GM19351 (cell line): ENCODE measurements at regions not wholly inside any gene's neighbourhood (a gene's known extent, or its start where the extent isn't known, plus 50 kb on each side); places are given as distances from the start of the nearest gene placed in this dataset.
"Not testable (repeated sequence)": the region's sequence is repeated elsewhere in the genome, so short reads cannot be mapped to it uniquely, and the experiment has no call there.

Experiments used
- ATAC-seq: cut with Tn5 transposase; IDR thresholded peaks from one replicate; pipeline ENCODE4 v1.9.1; 2021; ENCODE audit warnings: mild to moderate bottlenecking, moderate library complexity; ENCODE audit not compliant: unreplicated experiment

DNA sequence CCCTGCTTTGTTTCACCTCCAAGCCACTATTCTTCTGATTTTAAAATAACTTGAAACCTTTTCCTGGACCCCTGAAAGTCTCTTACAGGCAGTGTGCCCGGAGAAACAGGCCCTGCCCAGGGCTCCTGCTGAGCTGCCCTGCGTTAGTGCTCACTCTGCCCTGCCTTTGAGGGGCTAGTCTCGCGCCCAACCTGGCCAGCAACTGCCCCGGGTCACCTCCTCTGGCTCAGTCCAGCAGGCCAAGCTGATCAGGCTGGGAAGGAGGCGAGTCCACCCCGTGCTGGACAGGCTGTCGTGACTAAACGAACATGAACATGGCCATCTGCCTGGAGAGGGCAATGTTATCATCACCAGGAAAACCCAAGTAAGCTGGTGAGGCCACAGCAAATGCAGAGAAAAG, 245.4 kb downstream of the ANKRD60 start:
- no peak for ATAC-seq

DNA sequence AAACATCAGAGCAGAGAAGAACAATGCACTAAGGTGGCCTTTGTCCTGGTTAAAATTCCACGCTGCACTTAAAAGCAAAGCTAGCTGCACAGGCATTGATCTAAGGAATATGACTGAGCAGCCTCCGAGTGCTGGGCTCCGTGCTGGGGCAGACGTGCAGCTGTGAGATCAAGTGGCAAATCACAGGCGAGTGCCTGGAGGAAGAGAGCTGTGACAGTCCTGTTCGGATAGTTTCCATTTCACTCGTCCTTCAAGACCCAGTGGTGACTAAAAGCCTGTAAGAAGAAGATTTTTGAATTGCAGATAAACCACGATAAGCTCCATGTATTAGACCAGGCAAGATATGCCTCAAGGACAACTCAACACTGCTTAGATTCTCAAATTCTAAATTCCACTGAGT, 247.9 kb downstream of the ANKRD60 start:
- no peak for ATAC-seq

DNA sequence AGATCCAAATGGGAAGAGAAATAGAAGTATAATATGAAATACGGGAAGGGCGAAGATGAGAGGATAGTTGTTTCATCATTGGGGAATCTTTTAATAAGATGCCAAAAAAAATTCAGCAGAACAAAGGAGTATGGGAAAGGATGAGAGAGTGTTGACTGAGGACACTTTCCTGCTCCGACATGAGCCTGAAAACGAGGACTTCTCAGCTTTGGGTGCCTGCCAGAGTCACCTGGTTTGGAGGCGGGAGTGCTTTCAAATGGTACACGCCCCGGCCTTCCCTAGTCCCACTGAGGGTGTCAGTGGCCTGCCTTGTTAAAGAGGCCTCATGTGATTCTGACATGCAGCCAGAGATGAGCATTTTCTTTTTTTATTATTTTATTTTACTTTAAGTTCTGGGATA, 250.9 kb downstream of the ANKRD60 start:
- ATAC-seq, result no peak

DNA sequence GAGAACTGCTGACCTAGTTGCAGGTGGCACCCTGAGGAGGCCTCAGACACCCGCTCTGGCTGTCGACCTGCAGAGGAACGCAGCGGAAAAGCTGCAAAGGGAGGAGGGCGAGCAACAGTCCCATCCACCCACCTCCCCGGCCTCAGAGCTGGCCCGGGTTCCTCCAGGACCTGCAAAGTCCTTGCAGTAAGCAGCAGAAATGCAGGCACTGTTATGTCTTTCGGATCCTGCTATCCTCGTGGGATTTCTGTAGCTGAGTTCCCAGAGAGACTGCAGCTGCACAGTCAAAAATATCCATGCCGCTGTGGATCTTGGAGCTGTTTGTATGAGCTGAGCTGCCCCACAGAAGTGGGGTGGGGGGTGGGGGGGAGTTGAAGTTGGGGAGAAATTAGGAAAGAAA, 251.3 kb downstream of the ANKRD60 start:
- ATAC-seq, result no peak

DNA sequence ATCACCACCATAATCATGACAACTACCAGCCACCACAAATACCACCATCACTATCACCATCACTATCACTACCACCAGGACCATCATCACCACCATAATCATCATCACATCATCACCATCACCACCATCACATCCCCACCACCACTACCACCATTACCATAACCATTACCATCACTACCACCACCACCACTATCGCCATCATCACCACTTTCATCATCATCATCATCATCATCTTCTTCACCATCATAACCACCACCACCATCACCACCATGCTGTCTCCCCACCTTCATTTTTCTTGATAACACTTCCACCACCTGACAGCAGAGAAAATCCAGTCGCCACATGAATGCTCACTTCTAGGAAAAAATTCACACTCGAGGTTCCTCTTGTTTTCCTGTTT, 253.6 kb downstream of the ANKRD60 start:
- no peak for ATAC-seq

DNA sequence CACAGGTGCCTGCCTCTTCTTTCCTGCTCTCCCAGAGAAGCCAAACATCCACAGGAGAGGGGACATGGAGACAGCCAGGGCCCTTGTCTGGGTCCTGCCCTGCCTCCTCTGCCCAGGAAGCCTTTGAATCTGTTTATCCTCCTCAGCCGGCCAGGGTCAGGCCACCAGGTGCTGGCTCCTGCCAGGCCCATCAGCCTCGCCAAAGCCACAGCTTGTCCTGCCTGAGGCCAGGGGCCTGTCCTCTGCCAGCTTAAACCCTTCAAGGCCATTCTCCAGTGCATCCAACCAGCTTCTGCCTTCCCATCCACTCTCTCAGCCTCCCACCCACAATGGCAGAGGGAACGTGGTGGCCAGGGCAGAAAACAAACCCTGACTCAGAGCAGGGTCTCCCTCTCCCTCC, 254.6 kb downstream of the ANKRD60 start:
- no peak for ATAC-seq

DNA sequence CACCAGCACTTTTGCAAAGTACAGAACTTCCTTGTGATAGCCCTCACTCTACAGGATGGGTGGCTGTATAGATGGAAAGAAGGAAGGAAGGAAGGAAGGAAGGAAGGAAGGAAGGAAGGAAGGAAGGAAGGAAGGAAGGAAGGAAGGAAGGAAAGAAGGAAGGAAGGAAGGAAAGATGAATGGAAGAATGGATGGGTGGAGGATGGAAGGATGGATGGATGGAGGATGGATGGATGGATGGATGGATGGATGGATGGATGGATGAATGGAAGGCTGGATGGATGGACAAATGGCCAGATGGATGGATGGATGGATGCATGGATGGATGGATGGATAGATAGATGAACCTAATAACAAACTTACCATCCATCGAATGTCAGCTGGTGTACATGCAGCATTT, 256.9 kb downstream of the ANKRD60 start:
- ATAC-seq, result not testable (repeated sequence)

DNA sequence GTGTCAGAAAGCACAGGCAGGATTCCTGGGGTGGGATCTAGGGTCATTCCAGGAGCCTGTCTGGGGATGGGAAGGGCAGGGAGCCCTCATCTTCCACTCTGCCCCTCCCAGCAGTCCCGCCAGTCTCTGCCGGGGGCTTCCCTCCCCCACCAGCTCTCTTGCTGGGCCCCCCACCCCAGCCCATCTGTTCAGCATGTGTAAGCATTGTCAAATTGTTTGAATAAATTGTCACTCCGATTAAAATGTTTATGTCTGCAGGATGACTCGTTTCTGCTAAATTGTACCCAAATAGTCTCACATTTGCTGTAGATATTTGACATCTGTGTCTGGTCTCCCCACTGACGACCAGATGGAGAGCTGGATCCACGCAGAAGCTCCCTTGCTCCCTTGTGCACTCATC, 257.6 kb downstream of the ANKRD60 start:
- ATAC-seq, result no peak

DNA sequence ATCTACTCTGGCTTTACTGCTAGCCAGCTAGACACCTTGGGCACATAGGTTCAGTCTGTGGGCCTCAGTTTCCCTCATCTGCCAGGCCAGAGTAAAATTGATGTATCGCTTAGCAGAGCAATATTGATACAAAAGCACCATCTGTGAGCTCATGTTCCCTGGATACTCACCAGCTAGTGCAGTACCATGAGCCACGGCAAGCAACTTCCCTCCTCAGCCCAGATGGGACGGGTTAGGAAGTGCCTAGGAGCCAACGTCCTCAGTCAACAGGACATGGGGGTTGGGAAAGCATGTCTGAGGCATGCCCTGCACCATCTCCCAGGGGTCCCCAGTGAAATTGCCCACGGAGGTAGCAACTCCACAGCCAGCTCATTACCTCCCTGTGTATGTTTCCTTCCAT, 258.3 kb downstream of the ANKRD60 start:
- ATAC-seq, result no peak

DNA sequence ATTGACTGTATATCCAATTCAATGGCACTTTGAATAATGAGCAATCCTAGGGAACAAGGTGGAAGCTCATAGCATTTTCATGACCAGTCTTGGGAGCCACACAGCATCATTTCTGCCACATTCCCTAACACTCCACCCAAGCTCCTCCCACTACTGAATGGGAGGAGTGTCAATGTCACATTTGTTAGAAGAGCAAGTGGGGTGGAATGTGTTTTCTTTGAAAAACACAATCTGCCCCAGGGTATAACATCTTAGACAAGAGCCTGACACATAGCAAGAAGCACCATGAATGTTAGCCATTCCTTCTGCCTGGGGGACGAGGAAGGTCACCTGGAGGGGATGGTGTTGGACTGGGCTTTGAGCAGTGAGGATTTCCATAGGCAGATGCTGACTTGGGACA, 258.3 kb upstream of the PMEPA1 start:
- no peak for ATAC-seq

DNA sequence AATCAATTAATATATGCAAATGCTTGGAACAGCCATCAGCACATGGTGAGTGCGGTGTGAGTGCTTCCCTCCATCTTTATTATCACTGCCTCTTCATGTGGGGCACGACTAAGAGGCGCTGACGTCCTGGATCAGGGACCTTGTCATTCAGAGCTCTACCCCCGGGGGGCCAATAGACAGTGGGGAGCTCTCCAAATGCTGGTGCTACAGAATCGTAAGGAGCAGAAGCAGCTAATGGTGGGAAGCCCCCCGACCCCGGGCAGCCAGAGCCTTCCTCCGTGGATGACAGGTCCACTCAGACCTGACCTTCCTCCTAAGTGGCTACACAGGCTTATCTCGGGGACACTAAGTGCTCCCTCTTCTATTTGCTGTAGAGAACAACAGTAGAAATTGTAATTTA, 257.5 kb upstream of the PMEPA1 start:
- ATAC-seq, result no peak

DNA sequence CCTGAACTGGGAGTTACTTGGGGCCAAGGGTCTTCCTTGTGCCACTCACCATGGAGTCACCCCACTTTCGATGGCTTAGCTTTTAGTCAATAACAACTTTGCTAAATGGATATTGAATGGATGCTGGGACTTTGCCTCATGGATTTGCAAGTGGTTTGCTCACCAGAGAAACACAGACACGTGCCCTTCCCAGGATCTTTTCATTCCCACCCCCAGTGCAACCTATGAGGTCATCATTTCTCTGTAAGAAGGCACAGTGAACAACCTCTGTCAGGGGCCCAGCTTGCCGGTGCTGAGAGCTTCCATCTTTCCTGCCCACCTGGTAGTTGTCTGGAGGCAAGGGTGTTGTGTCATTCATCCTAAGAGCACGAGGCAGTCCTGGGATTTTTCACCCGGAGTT, 256.8 kb upstream of the PMEPA1 start:
- ATAC-seq, result no peak

DNA sequence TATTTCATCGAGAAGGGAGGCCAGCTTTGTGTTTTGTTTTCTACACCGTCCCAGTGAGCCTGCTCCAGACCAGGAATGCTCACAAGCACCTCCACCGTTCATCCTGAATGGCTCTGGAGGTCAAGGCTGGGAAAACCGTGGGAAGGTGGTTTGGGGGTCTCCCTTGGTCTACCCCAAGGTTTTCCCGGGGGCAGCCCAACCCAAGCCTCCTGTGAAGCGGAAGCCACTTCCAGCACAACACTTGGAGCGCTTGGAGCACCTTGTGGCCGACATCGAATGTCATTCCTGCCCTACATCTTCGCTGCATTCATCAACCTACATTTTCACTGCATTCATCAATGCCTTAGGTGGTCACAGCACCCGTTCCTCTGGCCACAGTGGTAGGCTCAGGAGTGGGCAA, 255.6 kb upstream of the PMEPA1 start:
- no peak for ATAC-seq

DNA sequence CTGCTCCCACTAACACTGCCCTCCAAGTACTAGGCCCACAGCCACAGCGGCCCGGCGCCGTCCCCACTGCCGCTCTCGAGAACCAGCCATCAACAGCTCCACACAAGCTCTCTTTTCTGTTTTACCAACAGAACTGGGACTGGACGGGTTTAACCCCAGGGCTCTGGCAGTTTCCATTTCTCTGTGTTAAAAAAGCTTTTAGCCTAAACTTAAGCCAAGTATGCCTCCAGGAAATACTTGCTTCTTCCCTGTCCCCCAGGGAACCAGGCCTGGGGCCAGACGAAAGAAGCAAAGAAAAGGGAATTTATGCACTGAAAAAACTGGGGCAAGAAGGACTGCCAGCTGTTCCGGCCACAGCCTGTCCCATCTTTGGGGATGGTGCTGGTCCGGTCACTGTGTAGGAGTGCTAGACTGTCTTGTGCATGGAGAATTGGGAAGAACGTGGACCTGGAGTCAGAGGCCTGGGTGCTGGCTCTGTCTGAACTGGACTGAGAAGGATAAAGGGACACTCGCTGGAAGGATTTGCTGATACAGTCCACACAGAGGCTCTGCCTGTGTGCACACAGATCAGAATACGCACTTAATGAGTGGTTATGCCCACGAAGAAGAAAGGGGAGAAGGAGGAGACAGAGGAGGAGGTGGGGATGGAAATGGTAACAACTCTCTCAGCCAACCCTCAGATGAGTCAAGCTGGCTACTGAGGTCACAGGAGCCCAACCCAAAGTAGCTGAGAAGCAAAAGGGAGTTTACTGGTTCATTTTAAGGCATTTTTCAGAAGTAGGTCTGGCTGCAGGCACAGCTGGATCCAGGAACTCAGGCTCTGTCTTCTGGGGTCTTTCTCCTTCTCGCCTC, 254.4 kb upstream of the PMEPA1 start:
- ATAC-seq, result no peak

DNA sequence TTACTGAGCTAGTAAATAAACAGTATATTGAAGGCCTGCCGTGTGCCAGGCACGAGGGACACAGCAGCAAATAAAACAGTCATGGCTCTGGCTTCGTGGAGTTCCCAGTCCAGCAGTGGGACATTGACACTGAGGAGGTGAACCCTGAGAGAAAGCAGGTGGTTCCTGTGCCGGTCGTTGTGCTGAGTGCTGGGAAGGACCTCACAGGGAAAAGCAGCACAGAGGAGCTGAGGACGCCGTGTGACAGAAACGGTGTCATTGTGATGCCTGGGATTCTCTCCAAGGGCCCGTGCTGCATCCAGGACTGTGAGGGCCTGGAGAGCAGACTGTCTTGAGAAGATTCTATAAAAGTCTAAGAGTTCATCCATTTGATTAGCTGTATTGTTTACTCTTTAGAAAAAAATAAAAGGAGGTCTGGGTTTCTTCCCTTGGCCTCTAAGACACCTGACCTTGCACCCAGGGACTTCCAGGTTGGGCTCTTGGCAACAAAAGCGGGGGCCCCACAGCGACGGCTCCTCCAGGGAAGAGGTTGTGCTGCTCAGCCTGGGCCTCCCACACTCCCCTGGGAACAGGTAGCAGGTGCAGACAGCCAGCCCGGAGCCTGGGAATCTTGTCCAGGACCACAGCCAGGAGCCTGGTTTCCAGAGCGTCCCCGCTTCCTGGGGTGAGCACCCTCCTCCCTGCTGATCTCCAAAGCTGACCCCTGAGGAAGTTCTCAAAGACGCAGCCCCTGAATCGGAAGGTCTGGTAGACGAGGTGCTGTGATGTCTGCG, 251.2 kb upstream of the PMEPA1 start:
- no peak for ATAC-seq

DNA sequence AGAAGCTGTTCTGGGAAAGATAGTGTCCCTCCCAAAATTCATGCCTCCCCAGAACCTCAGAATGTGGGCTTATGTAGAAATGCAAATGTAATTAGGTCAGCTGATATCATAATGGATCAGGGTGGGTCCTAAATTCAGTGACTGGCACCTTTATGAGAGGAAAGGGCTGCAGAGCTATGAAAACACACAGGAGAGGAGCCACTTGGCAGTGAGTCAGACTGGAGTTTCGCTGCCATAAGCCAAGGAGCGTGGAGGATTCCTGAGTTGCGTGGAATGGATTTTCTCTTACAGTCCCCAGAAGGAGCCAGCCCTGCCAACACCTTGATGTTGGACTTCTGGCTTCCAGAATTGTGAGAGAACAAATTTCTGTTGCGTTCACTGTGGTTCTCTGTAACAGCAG, 249.8 kb upstream of the PMEPA1 start:
- ATAC-seq, result no peak

DNA sequence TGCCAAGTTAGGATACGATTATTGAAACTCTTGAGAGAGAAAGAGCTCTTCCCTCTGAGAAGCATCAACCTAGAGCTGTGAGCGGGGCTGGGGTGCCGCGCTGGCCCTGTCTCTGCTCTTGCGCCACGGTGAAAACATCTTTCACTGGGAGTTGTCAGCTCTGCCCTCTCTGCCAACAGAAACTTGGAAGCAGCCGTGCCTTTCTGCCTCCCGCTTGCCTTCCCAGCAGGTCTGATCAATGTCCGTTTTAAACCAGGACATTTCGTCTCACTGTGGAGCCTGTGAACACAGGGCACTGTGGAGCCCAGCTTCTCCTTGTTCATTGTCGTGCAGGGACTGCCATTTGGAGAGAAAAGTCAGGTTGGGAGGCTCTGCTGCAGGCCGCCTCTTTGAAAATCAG, 249.2 kb upstream of the PMEPA1 start:
- ATAC-seq, result no peak

DNA sequence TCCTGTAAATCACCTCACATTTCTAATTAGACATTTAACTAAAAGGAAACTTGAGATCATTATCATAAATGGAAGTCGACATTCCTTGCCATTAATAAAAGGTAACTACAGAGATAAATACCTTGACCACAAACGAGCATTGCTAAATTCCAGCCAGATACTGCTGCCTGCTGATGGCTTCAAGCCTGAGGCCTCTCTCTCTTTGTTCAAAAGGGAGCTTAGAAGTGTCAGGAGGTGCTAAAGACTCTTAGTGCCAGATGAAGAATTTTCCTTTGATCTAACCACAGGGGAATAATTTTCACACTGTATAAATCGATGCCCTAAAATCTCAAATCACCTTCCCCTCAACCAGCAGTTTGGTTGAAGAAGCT, 248.2 kb upstream of the PMEPA1 start:
- no peak for ATAC-seq

DNA sequence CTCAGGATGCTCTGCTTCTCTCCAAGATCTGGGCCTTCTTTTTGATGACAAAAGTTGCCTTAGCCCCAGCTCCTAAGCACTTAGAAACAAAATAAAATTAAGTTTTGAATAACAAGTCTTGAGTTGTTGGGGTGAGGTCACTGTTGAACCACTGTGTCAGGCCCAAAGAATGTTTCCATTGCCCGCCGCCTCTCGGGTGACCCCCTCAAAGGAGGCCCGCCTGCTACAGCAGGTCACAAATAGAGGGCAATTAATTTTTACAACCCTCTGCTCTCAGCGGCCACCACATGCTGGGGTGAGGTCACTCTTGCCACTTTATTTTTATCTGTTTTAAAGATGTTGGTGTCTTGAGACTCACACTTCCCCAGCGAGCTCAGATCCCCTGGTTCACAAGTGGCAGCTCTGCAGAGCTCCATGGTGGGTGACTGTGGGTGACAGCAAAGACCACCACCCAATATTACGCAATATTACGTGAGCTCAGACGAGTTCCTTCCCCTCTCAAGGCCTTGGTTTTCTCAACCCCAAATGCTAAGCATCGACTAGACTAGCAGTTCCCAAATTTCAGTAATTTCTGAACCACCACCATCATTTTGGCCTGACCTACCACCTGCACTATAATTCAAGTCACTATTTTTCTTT, 247.7 kb upstream of the PMEPA1 start:
- ATAC-seq, result no peak

DNA sequence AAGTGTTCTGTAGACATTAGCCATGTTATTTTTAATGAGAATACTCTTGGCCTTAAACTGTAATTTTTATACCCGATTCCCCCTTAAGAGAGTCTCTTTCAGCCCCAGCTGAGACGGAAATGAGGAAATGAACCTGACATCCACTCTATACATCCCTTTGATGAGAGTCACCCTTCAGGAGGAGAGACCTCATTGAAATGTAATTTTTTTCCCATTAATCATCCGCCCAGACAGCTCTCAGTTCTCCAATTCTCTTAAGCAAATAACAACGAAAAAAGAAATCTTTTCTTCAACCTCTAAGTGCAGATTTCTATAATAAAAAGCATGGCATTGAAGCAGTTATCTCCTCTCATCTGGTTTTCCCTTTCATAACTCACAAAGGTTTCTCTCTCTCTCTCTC, 243.8 kb upstream of the PMEPA1 start:
- no peak for ATAC-seq

DNA sequence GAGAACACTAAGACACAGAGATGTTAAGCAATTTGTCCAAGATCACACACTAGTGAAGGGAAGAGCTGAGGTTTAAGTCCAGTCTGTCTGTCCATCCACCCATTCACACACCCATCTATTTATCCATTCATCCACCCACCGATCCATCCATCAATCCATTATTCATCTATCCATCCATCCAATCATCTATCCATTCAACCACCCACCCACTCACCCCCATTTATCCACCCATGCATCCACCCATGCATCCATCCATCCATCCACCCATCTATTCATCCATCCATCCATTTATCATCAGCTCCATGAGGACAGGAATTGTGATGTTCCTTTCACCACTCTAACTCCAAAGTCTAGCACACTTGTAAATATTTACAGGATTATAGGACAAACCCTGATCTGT, 242.3 kb upstream of the PMEPA1 start:
- no peak for ATAC-seq

DNA sequence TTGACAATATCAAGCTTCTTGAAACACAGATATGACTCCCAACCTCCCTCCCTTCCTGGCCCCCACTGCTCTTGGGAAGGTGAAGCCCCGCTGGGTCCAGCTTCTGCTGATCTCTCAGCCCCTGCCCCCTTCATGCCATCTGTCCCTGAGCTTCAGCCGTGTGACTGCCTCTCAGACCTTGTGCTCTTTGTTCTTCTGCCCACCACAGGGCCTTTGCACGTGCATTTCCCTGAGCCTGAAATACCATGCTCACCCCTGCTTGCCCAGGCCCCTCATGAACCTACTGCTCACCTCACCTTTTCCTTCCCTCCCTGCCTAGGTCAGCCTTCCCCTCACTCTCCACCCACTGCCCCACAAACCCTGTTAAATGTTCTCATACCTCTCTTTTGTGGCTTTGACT, 241.7 kb upstream of the PMEPA1 start:
- ATAC-seq, result no peak
